Uterus (tissue), 2 donors: ENCODE measurements at regions not wholly inside any gene's neighbourhood (a gene's known extent, or its start where the extent isn't known, plus 50 kb on each side); places are given as distances from the start of the nearest gene placed in this dataset.

Experiments
- POLR2A ChIP-seq, 2 donors: fragments of 450-650 bp; IDR thresholded peaks; one replicate each; pipeline ENCODE4 v1.6.1; 2016; ENCODE audit warnings: antibody characterized with exemption in 2 of 2, mild to moderate bottlenecking in 1 of 2, moderate library complexity in 1 of 2
- TF ChIP-seq, protein P1 (sequence below), 4 experiments: fragments of 200-600 bp in 2 of 4; fragments of 450-650 bp in 2 of 4; sonication (generic) in 2 of 4; IDR thresholded peaks; one replicate each; pipeline ENCODE4 v1.5.1; 2016 to 2019; ENCODE audit warnings: antibody characterized with exemption in 4 of 4, mild to moderate bottlenecking in 2 of 4, moderate library complexity in 1 of 4

DNA sequence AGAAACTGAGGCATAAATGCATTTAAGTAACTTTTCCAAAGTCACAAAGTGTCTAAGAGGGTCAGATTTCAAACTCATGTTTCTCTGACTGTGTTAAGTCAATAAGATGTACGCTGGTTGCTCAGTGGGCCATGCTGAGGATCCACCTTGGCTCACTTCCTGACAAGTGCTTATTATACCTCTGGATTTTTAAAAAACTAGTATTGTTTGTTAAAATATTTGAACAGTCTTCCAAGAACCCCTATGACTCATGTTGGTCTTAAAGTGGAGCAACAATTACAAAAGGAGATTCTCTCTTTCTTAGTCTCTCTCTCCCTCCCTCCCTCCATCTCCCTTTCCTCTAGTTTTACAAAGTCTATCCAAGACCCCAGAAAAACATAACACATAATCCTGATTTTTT is 1050.2 kb downstream of the AGBL1 start:
- TF ChIP-seq, protein P1, sequence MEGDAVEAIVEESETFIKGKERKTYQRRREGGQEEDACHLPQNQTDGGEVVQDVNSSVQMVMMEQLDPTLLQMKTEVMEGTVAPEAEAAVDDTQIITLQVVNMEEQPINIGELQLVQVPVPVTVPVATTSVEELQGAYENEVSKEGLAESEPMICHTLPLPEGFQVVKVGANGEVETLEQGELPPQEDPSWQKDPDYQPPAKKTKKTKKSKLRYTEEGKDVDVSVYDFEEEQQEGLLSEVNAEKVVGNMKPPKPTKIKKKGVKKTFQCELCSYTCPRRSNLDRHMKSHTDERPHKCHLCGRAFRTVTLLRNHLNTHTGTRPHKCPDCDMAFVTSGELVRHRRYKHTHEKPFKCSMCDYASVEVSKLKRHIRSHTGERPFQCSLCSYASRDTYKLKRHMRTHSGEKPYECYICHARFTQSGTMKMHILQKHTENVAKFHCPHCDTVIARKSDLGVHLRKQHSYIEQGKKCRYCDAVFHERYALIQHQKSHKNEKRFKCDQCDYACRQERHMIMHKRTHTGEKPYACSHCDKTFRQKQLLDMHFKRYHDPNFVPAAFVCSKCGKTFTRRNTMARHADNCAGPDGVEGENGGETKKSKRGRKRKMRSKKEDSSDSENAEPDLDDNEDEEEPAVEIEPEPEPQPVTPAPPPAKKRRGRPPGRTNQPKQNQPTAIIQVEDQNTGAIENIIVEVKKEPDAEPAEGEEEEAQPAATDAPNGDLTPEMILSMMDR (IDR thresholded peaks at IDR 0.05), result no peak
- TF ChIP-seq POLR2A (IDR thresholded peaks at IDR 0.05), result no peak
